HS-27A (cell line): ENCODE measurements at regions not wholly inside any gene's neighbourhood (a gene's known extent, or its start where the extent isn't known, plus 50 kb on each side); places are given as distances from the start of the nearest gene placed in this dataset.

ENCODE experiments used
- DNase-seq: peaks from one replicate; pipeline ENCODE4 v3.0.0-alpha.2; 2012; ENCODE audit warnings: low read depth, missing footprints

DNA sequence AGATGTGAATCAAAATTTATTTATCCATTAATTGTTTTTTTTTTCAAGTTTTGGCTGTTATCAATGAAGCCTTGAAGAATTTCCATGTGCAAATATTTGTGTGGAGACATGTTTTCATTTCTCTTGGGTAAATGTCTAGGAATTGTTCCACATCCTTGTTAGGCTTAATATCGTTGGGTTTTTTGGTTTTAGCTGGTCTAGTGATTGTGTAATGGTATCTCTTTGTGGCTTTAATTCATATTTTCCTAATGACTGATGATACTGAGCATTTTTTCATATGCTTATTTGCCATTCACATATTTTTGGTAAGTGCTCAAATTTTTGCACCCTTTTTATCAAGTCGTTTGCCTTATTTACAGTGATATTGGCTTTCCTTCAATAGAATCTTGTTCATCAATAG, 250.3 kb upstream of the EPHA4 start:
- no peak for DNase-seq

- no peak for DNase-seq
Measured at GRCh38 chr2:221818616-221819320, 246.7 kb upstream of the EPHA4 start.

DNA sequence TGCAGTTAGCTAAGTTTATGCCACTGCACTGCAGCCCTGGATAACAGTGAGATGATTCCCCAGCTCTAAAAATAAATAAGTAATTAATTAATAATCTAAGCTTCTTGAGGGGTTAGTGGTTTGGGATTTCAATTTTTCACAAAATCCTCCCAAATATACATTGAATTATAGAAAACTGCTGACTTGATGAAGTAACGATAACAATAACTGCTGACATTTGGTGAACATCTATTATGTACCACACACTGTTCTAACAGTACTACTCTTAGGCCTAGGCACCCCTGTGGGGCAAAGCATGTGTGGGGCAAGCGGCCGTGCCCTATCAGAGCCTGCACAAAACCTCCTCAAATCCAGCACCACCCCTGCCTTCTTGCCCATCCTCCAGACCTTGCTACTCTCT, 245.8 kb upstream of the EPHA4 start:
- DNase-seq = no peak

- DNase-seq = no peak
Measured at GRCh38 chr2:221817052-221817451, 244.9 kb upstream of the EPHA4 start.

- DNase-seq = no peak
Measured at GRCh38 chr2:221816566-221816965, 244.5 kb upstream of the EPHA4 start.

- no peak for DNase-seq
Measured at GRCh38 chr2:221810650-221811049, 238.5 kb upstream of the EPHA4 start.

DNA sequence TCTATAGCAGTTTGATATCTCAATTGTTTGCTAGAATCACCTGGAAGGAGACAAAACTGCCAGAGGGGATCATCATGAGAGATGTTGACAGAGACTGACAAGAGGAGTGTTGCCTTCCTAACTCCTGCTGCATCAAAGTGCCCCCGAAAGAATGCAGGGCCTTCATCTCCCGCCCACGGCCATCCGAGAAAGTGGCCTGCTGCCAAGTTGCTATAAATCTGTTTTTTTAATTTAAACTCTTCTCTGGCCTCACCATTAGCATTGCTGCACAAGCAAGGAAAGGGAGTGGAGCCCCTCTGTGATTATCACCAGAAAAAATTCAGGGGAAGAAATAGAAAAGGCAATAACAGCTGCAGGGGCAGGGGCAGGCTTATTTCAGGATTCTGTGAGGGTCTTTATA, 238.1 kb upstream of the EPHA4 start:
- DNase-seq = no peak

DNA sequence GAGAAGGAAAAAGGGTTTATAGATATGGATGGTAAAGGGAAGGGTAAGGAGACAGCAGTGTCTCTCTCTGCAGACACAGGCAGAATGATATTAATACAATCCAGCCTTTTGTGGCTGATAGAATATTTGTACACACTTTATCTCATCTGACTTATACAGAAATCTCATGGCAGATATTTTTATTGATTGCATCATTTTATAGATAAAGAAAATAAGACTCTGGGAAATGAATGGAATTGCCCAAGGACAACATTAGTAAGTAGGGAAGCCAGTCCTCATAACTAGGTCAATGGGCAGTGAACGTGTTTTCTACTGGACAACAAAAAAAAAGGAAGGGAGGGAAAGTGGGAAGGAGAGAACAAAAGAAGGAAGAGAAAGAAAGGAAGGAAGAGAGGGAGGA, 236.4 kb upstream of the EPHA4 start:
- no peak for DNase-seq

GRCh38 chr2:221807706-221808105, 235.6 kb upstream of the EPHA4 start:
- DNase-seq = no peak

GRCh38 chr2:221802089-221802488, 230.0 kb upstream of the EPHA4 start:
- DNase-seq = no peak

DNA sequence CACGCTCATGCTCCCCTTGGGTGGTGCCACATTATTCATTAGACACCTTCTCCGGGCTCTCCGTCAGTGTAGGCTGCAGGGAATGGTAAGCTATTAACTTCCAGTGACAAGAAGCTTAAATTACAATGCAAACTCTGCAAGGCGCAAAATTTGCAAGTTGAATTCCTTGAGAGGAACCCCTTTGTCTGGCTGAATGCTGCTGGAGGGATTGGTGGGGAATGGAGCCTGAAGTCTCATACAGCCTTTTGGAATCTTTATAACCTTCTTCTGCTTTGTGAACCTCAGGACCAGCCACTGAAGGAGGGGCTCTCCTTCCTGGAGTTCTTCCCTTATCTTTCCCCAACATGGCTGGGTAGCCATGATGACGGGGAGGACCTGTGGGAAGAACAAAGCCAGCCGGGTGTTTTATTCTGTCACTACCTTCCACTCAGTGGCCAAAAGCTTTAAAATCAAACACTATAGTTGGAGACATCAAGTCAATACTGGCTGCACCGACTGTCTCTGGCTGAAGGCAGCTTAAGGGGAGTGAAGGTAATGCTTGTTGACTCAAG, 220.9 kb upstream of the EPHA4 start:
- DNase-seq = no peak

GRCh38 chr2:221791844-221792243, 219.7 kb upstream of the EPHA4 start:
- DNase-seq = no peak

- no peak for DNase-seq
Measured at GRCh38 chr2:221787561-221787960, 215.5 kb upstream of the EPHA4 start.

GRCh38 chr2:221786297-221786926, 214.3 kb upstream of the EPHA4 start:
- DNase-seq = no peak

DNA sequence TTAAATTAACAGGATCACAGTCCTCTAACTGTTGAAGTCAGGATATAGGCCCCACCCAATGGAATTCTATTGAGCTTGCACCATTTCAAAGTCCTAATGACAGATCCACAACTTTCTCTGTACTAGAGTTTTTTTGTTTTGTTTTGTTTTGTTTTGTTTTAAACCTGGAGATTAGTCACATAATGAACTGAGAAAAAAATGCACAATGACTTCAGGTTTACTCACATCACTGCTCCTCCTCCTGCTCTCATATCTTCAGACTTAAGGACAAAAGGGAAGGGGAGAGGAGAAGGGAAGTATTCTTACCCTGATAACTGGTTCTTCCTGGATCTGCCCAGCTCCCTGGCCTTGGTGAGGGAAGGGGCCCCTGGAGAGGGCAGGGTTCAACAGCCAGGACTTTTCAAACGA, 208.2 kb upstream of the EPHA4 start:
- no peak for DNase-seq

DNA sequence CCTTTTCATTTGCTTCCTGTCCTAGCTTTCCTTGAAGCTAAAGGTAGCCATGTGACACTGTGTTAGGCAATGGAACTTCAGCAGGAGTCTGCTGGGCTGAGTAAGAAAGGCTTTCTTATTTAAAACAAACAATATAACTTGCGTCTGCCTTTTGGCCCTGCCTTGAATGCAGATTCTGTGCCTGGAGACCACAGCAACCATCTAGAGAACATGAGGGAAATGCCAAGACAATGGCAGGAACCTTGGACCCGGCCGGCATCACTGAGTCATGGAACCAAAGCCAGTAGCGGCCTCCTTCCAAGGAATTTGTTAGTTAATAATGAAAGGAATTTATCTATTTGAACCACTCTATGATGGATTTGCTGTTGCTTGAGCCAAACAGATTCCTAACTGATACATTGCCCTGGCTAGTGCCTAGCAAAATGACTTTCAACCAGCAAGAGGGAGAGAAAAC, 207.5 kb upstream of the EPHA4 start:
- no peak for DNase-seq

GRCh38 chr2:221778025-221778424, 205.9 kb upstream of the EPHA4 start:
- no peak for DNase-seq

DNA sequence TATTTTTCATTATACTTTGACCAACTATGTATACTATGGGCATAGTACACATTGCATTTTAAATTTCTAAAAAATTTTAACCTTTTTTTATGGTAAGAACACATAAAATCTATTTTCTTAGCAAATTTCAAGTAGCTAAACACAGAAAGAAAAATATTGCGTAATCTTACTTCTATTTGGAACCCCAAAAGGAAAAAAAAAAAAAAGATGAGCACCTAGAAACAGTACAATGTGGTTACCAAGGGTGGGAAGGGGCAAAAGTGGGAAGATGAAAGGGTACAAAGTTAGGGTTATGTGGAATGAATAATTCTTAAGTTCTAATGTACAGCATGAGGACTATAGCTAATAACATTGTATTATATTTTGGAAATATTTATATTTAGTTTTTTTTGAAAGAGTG, 205.0 kb upstream of the EPHA4 start:
- no peak for DNase-seq

DNA sequence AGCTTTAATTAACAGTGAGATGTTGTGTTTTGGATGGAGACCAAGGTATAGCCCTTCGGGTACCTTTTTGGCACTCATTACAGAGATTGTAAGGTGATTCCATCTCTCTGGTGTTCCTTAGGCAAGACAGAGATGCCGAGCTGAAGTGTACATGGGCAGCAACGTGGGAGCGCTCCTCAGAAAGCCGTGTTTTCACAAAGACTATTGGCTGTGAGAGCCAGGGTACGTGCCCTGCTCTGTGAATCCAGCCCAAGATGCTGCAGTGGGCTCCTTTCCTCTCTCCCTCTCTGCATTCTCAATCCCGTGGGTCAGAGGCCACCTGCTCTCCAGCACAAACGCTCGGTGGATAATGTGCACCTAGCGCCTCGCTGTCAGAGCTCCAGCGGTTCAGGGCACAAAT, 203.0 kb upstream of the EPHA4 start:
- no peak for DNase-seq

DNA sequence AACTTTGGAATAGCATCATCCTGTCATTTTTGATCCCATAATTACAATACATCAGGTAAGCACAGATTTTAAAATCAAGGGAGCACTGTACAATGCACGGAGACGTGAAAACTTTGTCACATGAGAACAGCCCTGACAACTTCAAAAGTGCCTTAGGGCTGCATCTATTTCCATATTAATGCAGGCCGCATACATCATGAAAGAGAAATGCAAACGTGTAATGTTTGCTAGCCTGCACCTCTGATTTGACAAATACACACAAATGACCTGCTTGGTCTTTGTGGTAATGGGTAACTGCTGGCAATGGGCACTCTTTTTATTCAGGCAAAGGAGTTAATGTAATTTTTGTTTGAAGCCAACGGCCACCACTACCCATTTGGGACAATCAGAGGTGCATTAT, 202.0 kb upstream of the EPHA4 start:
- DNase-seq = no peak

DNA sequence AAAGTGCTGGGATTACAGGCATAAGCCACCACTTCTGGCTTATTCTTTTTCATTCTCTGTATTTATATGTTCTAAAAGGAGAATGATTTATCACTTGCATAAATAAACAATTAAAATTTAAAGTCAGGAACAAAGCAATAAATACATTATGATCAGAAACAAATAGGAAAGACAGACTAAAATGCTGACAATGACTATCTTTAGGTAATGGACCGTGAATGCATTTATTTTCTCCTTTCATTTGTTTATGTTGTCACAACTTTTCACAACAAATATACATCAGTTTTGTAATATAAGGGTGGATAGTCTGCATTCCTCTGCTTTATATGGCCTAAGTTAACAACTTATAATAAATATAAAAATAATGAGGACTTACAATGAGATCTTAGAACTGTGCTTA, 199.2 kb upstream of the EPHA4 start:
- no peak for DNase-seq

DNA sequence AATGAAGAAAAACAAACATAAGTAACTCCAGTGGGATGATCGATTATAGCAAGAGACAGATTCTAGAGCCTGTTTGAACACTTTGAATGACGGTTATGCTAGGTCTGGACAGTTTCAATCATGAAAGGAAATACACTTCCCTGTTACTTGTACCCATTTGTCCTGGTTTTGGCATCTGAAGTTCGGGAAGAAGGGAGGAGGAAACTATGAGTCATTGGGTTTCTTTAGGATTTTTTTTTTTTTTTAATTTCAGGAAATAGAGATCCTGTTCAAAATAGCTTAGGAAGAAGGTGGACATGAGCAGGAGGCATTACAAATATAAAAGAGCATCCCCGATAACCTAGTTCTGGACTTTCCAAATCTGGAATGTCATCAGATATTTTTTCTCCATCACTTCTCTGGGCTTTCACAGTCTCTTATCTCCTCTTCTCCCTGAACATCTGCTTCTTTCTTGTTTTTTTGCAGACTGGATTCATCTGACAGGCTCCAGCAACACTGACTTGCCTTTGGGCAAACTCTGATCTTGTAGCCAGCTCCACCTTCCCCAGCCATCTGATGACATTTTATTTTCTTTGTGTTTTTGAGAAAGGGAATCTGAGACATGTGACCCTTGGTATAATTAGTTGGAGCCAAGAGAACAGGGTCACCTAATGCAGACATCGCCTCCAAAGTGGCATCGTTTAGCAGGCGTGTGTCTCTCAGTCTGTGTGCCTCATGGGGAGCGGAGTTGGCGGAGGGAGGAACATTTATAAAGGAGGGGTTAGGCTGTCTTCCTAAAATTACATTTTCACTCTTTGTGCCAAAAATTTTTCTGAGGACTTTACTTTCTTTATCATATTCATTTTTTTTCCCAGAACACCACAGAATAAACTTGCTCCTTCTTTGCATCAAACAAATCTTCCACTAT, 195.3 kb upstream of the EPHA4 start:
- no peak for DNase-seq

DNA sequence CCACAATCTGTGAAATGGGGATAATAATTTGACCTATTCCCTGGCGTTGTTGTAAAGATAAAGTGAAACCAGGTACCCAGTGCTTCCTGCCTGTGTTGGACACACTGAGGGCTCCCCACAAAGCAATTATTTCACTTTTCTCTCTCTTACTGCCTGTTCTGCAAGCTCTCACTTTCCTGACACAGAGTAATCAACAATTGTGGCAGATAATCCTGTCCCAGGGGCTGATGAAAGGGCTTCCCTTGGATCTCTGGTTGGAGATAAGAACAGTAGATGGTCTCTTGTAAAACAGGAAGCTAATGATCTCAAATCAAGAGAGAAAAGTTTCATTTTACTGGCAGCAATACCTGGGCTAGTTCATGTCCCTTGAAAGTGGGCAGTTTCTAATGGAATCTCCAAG, 190.4 kb upstream of the EPHA4 start:
- DNase-seq = no peak
